Common myeloid progenitor, CD34-positive (primary cell): ENCODE measurements at regions not wholly inside any gene's neighbourhood (a gene's known extent, or its start where the extent isn't known, plus 50 kb on each side); places are given as distances from the start of the nearest gene placed in this dataset.
"Not testable (repeated sequence)": the region's sequence is repeated elsewhere in the genome, so short reads cannot be mapped to it uniquely, and the experiment has no call there.

Experiments used
- CTCF ChIA-PET: fragments of 350-600 bp; sonication (Branson Sonifier 250); formaldehyde crosslinking; loops from one replicate; lab custom pipeline; 2021; ENCODE audit warnings: antibody characterized with exemption; lab: Charles Lee
- POLR2A ChIA-PET: fragments of 350-600 bp; sonication (Branson Sonifier 250); formaldehyde crosslinking; loops from one replicate; lab custom pipeline; 2021; ENCODE audit warnings: antibody characterized with exemption; lab: Charles Lee
- DNase-seq, 3 donors: peaks; one replicate each; pipeline versions ENCODE4 v3.0.0 to v3.0.0-alpha.2; 2013
- H3K27ac ChIP-seq, 2 experiments: 1 replicate in 1 of 2; 2 replicates in 1 of 2; pipeline ENCODE4 v1.7.0; 2013; ENCODE audit warnings: inconsistent platforms in 2 of 2, low read length in 2 of 2, mild to moderate bottlenecking in 2 of 2, low read depth in 1 of 2, moderate library complexity in 1 of 2; ENCODE audit not compliant: severe bottlenecking in 2 of 2, insufficient read depth in 1 of 2, poor library complexity in 1 of 2
- H3K27me3 ChIP-seq, 5 experiments: replicated peaks in 2 of 5; 1 replicate in 3 of 5; 2 replicates in 2 of 5; pipeline versions ENCODE4 v1.6.1 to v1.7.0; 2013; ENCODE audit warnings: low read length in 4 of 5, mild to moderate bottlenecking in 2 of 5, moderate library complexity in 2 of 5, inconsistent platforms in 1 of 5; ENCODE audit not compliant: insufficient read depth in 5 of 5, control insufficient read depth in 4 of 5
- H3K36me3 ChIP-seq, 4 experiments: 1 replicate in 2 of 4; 2 replicates in 2 of 4; pipeline versions ENCODE4 v1.6.1 to v1.7.0; 2013; ENCODE audit warnings: low read length in 3 of 4, control low read depth in 1 of 4, mild to moderate bottlenecking in 1 of 4; ENCODE audit not compliant: control insufficient read depth in 4 of 4, insufficient read depth in 4 of 4
- H3K4me1 ChIP-seq, 4 experiments: 1 replicate in 3 of 4; 2 replicates in 1 of 4; pipeline versions ENCODE4 v1.6.1 to v1.7.1; 2013; ENCODE audit warnings: low read length in 3 of 4, mild to moderate bottlenecking in 3 of 4, control low read depth in 1 of 4, inconsistent platforms in 1 of 4, moderate library complexity in 1 of 4; ENCODE audit not compliant: control insufficient read depth in 4 of 4, insufficient read depth in 4 of 4; ENCODE audit errors: control extremely low read depth in 1 of 4
- H3K4me3 ChIP-seq, 7 experiments: 1 replicate in 4 of 7; 2 replicates in 3 of 7; pipeline versions ENCODE4 v1.5.1 to v1.7.0; 2013; ENCODE audit warnings: mild to moderate bottlenecking in 7 of 7, low read length in 6 of 7, moderate library complexity in 6 of 7, inconsistent platforms in 2 of 7, low read depth in 2 of 7, control low read depth in 1 of 7; ENCODE audit not compliant: insufficient read depth in 4 of 7, control insufficient read depth in 1 of 7; ENCODE audit errors: extremely low read depth in 1 of 7
- H3K9me3 ChIP-seq, 5 experiments: 1 replicate in 4 of 5; 2 replicates in 1 of 5; pipeline versions ENCODE4 v1.6.1 to v1.7.1; 2013; ENCODE audit warnings: low read length in 4 of 5, mild to moderate bottlenecking in 2 of 5, inconsistent platforms in 1 of 5, low read depth in 1 of 5, moderate library complexity in 1 of 5; ENCODE audit not compliant: control insufficient read depth in 4 of 5, insufficient read depth in 2 of 5; ENCODE audit errors: control extremely low read depth in 1 of 5
- WGBS: methylation state at CpG from one replicate; pipeline ENCODE4 v1.1.5; 2013; ENCODE audit not compliant: insufficient coverage; 5-methylcytosine and 5-hydroxymethylcytosine counted together

DNA sequence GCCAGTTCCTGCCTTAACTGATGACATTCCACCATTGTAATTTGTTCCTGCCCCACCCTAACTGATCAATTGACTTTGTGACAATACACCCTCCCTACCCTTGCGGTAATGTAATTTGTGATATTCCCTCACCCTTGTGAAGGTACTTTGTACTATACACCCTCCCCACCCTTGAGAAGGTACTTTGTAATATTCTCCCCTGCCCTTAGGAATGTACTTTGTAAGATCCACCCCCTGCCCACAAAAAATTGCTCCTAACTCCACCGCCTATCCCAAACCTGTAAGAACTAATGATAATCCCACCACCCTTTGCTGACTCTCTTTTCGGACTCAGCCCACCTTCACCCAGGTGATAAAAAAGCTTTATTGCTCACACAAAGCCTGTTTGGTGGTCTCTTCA, 288.5 kb upstream of the GK2 start:
- 100% methylated on average over 1 of the region's 3 CpGs for WGBS
- POLR2A ChIA-PET = interaction anchor here (0.6 kb wide), 1 partner anchor 28 kb away, joined by 4 read pairs; no protein-coding TSS in a partner anchor
- peaks cover 3 to 18% (median 4%) of the 10 kb centered on the region in 5 experiments for H3K9me3 ChIP-seq
- H3K4me3 ChIP-seq, H3K36me3 ChIP-seq, DNase-seq, H3K27me3 ChIP-seq, H3K4me1 ChIP-seq, H3K27ac ChIP-seq, CTCF ChIA-PET: not testable (repeated sequence)

DNA sequence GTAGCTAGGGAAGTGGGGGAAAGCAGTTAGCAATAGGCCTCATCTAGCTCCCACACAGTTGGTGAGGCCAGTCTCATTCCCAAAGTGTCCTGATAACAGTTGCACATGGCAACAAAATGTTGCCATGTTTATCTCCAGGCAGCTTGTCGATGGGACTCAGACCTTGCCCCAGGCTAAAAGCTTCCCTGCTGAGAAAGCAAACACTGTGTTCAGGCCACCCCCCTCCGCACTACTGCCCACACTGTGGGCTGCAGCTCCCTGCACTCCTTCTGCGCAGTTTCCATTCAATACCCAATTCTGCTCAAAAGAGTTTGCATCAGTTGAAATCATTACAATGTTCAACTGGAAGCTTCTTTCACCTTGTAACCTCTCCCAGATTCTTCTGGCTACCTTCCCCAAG, 287.8 kb upstream of the GK2 start:
- Histone ChIP-seq H3K4me1 (no peaks in the 10 kb centered on the region), H3K36me3 (no peaks in the 10 kb centered on the region), H3K9me3 (peaks cover 3 to 18% (median 4%) of the 10 kb centered on the region in 5 experiments), H3K4me3 (no peak overlapping the region), H3K27ac (no peak overlapping the region), H3K27me3 (no peaks in the 10 kb centered on the region)
- ChIA-PET CTCF (no interaction called here), POLR2A (no interaction called here)
- DNase-seq = no peak
- WGBS = 88% methylated on average over 2 of the region's 3 CpGs

DNA sequence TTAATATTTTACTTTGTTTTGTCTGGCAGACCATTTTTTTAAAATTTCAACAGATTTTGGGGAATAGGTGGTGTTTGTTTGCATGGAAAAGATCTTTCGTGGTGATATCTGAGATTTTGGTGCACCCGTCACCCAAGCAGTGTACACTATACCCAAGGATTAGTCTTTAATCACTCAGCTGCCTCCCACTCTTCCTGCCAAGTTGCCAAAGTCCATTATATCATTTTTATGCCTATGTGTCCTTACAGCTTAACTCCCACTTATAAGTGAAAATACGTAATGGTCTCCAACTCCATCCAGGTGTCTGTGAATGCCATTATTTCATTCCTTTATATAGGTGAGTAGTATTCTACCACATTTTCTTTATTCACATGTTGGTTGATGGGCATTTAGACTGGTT, 281.7 kb upstream of the GK2 start:
- 100% methylated on average over 1 of the region's 3 CpGs for WGBS

DNA sequence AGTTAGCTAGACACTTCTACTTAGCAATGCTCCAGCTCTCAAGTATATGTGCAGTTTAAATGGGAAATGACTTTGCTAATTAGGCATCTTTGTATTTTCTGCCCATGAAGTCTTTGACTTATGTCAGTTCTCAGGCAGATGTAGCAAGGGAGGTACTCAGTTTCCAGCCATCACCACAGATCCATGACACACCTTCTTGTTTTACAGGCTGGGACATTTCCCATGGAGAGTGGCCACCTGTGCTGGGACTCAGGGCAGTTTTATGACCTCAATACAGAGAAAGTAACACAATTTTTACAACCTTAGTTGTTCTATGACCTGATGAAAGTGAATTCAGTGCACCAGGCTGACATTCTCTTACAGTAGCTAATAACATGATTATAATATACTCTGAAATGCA, 280.7 kb upstream of the GK2 start:
- no peaks in the 10 kb centered on the region for H3K36me3 ChIP-seq
- no peak overlapping the region for H3K27ac ChIP-seq
- no peak for DNase-seq
- no peaks in the 10 kb centered on the region for H3K27me3 ChIP-seq
- H3K9me3 ChIP-seq = peaks cover 0 to 4% (median 0%) of the 10 kb centered on the region in 5 experiments
- H3K4me1 ChIP-seq = no peaks in the 10 kb centered on the region
- ChIA-PET CTCF (no interaction called here), POLR2A (no interaction called here)
- no peak overlapping the region for H3K4me3 ChIP-seq

More for the DNA sequence above, 281.7 kb upstream of the GK2 start:
- DNase-seq = no peak
- ChIA-PET POLR2A (no interaction called here), CTCF (no interaction called here)
- H3K36me3 ChIP-seq = no peaks in the 10 kb centered on the region
- H3K4me3 ChIP-seq = no peak overlapping the region
- no peaks in the 10 kb centered on the region for H3K27me3 ChIP-seq
- peaks cover 0 to 7% (median 0%) of the 10 kb centered on the region in 5 experiments for H3K9me3 ChIP-seq
- no peak overlapping the region for H3K27ac ChIP-seq
- H3K4me1 ChIP-seq = no peaks in the 10 kb centered on the region

DNA sequence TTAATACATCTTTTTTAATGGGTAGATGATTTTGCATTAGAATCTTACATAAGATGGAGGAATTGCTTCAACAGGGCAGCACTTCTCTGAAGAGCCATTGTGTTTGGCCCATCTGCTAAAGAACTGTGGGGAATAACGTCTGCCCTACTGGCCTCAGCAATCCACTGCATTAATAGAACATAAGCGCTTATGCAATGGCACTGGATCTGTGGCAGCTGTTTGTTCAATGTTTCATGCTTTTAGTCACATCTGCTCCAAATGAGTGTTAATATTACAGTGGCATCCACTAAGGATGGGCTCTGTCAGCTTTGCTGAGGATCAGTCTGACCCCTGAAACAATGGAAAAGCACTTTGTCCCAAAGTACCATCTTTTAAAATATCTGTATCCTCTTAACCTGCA, 279.0 kb upstream of the GK2 start:
- CTCF ChIA-PET = no interaction called here
- H3K9me3 ChIP-seq = no peaks in the 10 kb centered on the region
- 93% methylated on average over 2 of the region's 2 CpGs for WGBS
- no peak for DNase-seq
- POLR2A ChIA-PET = no interaction called here
- no peaks in the 10 kb centered on the region for H3K27me3 ChIP-seq
- H3K27ac ChIP-seq = no peak overlapping the region
- no peak overlapping the region for H3K4me3 ChIP-seq
- H3K4me1 ChIP-seq = no peaks in the 10 kb centered on the region
- no peaks in the 10 kb centered on the region for H3K36me3 ChIP-seq

DNA sequence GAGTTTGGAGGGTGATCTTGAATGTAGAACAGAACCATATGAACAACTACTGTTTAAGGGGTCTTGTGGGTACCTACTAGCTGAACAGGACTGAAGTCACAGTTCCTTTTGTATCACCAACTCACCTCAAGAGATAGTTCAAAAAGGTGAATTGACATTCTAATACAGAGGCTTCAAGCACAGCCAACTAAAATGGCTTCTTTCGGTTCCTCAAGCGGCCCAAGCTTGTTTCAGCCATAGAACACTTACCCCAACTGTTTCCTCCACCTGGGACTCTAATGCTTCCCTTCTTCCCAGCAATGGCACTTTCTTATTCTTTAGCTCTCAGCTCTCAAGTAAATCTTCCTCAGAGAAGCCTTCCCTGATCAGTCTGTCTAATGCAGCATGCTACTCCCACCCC, 277.5 kb upstream of the GK2 start:
- CTCF ChIA-PET = no interaction called here
- Histone ChIP-seq H3K27me3 (no peaks in the 10 kb centered on the region), H3K4me1 (no peaks in the 10 kb centered on the region), H3K36me3 (no peaks in the 10 kb centered on the region), H3K9me3 (no peaks in the 10 kb centered on the region), H3K4me3 (no peak overlapping the region), H3K27ac (no peak overlapping the region)
- WGBS = 92% methylated on average over 2 of the region's 2 CpGs
- DNase-seq = no peak
- POLR2A ChIA-PET = interaction anchor here (0.6 kb wide), 1 partner anchor 418 kb away, joined by 3 read pairs; no protein-coding TSS in a partner anchor

DNA sequence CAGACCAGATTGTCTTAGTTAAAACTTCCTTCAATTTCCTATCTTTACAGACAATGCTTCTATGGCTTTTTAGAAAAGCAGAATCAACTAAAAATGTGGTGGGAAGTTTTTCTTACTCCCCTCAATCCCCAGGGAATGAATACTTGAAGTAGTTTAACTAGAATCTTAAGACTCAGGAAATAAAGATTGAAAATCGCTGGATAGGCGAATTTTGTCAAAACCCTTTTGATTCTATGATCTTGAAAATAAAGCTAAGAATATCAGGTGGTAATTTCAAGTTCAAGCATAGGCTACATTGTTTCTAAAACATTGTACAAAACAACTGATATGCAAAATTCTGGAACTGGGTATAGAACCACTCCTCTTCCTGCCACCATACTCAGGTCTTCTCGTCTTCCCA, 276.5 kb upstream of the GK2 start:
- H3K27me3 ChIP-seq = no peaks in the 10 kb centered on the region
- peaks cover 0 to 2% (median 0%) of the 10 kb centered on the region in 4 experiments for H3K4me1 ChIP-seq
- H3K9me3 ChIP-seq = no peaks in the 10 kb centered on the region
- H3K36me3 ChIP-seq = no peaks in the 10 kb centered on the region
- WGBS = no CpG with 5 or more reads among the region's 3 CpGs
- CTCF ChIA-PET = no interaction called here
- H3K4me3 ChIP-seq = no peak overlapping the region
- POLR2A ChIA-PET = no interaction called here
- H3K27ac ChIP-seq = no peak overlapping the region
- no peak for DNase-seq
